GM10248 (cell line): ENCODE measurements at regions not wholly inside any gene's neighbourhood (a gene's known extent, or its start where the extent isn't known, plus 50 kb on each side); places are given as distances from the start of the nearest gene placed in this dataset.

Source experiments
- CTCF ChIA-PET: fragments of 300-600 bp; sonication (Branson Sonifier 250); formaldehyde crosslinking; extraction: SDS; loops from one replicate; lab custom pipeline; 2021; ENCODE audit warnings: antibody characterized with exemption; lab: Yijun Ruan, JAX
- POLR2A ChIA-PET: fragments of 350-650 bp; sonication (Branson Sonifier 250); formaldehyde crosslinking; extraction: SDS; loops from one replicate; lab custom pipeline; 2020; ENCODE audit warnings: antibody characterized with exemption; lab: Yijun Ruan, JAX
- DNase-seq: peaks from one replicate; pipeline ENCODE4 v3.0.0; 2012; ENCODE audit errors: extremely low spot score
- CTCF ChIP-seq: IDR thresholded peaks from 2 replicates; pipeline ENCODE4 v1.5.1; 2012; ENCODE audit warnings: mild to moderate bottlenecking, low read depth; ENCODE audit errors: extremely low read depth, missing control alignments, control extremely low read depth

GRCh38 chr20:34163307-34163706, 51.3 kb upstream of the EIF2S2 start:
- no peak for DNase-seq
- no peak for TF ChIP-seq CTCF
- ChIA-PET CTCF (no interaction called here), POLR2A (no interaction called here)

GRCh38 chr20:34164381-34164984, 52.4 kb upstream of the EIF2S2 start:
- ChIA-PET POLR2A (no interaction called here), CTCF (no interaction called here)

DNA sequence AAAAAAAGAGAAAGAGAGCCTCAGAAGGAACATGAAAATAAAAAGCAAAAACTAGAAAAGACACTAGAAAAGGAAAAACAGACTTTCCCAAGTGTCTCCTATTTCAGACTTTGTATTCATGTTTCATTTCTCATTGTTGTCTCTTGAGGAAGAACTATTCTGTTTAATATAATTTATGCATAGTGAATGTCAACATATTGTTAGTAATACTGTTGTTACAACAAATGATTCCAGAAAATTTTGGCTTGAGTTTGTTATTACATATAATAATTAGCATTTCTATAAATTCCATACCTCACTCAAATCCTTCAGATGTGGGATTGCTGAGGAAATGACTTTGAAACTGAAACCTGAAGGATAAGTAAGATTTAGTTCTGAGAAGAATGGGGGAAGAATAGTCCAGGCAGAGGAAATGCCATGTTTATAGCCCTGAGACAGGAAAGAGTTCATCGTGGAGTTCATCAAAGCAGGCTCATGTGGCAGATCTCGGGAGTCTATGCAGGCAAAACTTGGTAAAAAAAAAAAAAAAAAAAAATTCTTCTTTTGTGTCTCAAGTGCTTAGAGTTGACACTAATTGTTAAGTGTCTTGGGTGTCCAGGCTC, 53.1 kb upstream of the EIF2S2 start:
- ChIA-PET POLR2A (no interaction called here), CTCF (no interaction called here)
- TF ChIP-seq CTCF: no peak
- DNase-seq: no peak

More at GRCh38 chr20:34164381-34164984, 52.4 kb upstream of the EIF2S2 start:
- no peak for DNase-seq
- TF ChIP-seq CTCF: no peak

DNA sequence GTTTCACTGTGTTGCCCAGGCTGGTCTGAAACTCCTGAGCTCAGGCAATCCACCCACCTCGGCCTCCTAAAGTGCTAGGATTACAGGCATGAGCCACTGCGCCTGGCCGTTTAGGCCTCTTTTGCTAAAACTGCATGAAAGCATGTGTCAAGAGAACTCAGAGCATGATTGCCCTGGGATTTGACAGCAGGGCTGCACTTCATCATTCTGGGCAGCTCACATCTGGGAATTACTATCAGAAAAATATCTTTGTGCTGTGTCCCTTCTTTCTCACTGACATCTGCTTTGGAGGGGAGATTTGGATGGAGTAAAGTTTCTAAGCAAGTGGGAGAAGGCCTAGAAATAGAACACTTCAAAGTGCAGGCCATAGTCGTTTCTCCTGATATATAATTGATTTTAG, 59.6 kb upstream of the EIF2S2 start:
- POLR2A ChIA-PET: no interaction called here
- no peak for DNase-seq
- TF ChIP-seq CTCF: no peak
- CTCF ChIA-PET: no interaction called here

- no peak for DNase-seq
- POLR2A ChIA-PET: no interaction called here
- no peak for TF ChIP-seq CTCF
- CTCF ChIA-PET: no interaction called here
Measured at GRCh38 chr20:34172926-34173325, 60.9 kb upstream of the EIF2S2 start.

DNA sequence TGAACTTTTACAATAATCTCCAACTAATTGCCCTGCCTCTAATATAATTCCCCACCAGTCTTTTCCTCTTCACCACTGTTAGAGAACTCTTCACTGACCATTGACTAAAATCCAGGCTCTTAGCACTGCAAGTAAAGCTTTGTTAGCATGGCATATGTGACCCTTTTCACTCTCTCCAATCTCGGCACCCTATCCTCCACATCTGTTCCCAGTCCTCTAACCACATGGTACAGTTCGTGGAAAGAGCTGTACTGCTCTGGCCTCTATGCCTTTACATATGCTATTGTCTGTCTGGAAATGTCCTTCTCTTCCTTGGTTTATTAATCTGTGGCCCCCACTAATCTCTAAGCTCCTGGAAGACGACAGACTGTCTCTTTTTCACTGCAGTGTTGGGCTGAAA, 63.0 kb upstream of the EIF2S2 start:
- DNase-seq: no peak
- ChIA-PET POLR2A (no interaction called here), CTCF (interaction anchor here (1.5 to 1.7 kb wide), 2 partner anchors 15 to 918 kb away, joined by 3 to 6 read pairs; no protein-coding TSS in a partner anchor)
- TF ChIP-seq CTCF: no peak
